ENCODE measurements at regions not wholly inside any gene's neighbourhood (a gene's known extent, or its start where the extent isn't known, plus 50 kb on each side); places are given as distances from the start of the nearest gene placed in this dataset.
"Not testable (repeated sequence)": the region's sequence is repeated elsewhere in the genome, so short reads cannot be mapped to it uniquely, and the experiment has no call there.

GRCh38 chr12:76641073-76641472, 81.5 kb upstream of the OSBPL8 start:
- no peaks in the 10 kb centered on the region for H3K9me3 Mint-ChIP-seq
- H3K4me3 Mint-ChIP-seq, result no peak overlapping the region
- peaks cover 12% of the 10 kb centered on the region for H3K4me1 Mint-ChIP-seq
- no peaks in the 10 kb centered on the region for H3K36me3 Mint-ChIP-seq (ENCODE audit: low read depth)
- ATAC-seq (no peak), DNase-seq (no peak)
- no peak overlapping the region for H3K27ac Mint-ChIP-seq
- no peaks in the 10 kb centered on the region for H3K27me3 Mint-ChIP-seq

- H3K9me3 Mint-ChIP-seq, result no peaks in the 10 kb centered on the region
These were observed 82.4 kb upstream of the OSBPL8 start for GRCh38 chr12:76641961-76642360.

GRCh38 chr12:76643438-76643837, 83.9 kb upstream of the OSBPL8 start:
- Mint-ChIP-seq H3K27me3 (peaks cover 1% of the 10 kb centered on the region), H3K4me1 (no peaks in the 10 kb centered on the region), H3K4me3 (no peak overlapping the region), H3K27ac (no peak overlapping the region), H3K9me3 (no peaks in the 10 kb centered on the region), H3K36me3 (ENCODE audit: low read depth) (no peaks in the 10 kb centered on the region)
- DNase-seq, result no peak
- ATAC-seq, result no peak

More at GRCh38 chr12:76641961-76642360, 82.4 kb upstream of the OSBPL8 start:
- no peaks in the 10 kb centered on the region for H3K36me3 Mint-ChIP-seq (ENCODE audit: low read depth)
- H3K4me1 Mint-ChIP-seq, result peaks cover 3% of the 10 kb centered on the region
- no peak overlapping the region for H3K4me3 Mint-ChIP-seq
- ATAC-seq, result no peak
- no peak for DNase-seq
- no peaks in the 10 kb centered on the region for H3K27me3 Mint-ChIP-seq
- no peak overlapping the region for H3K27ac Mint-ChIP-seq

GRCh38 chr12:76644950-76645349, 85.4 kb upstream of the OSBPL8 start:
- Mint-ChIP-seq H3K4me1 (no peaks in the 10 kb centered on the region), H3K4me3 (no peak overlapping the region), H3K27me3 (peaks cover 3% of the 10 kb centered on the region), H3K27ac (no peak overlapping the region), H3K36me3 (ENCODE audit: low read depth) (no peaks in the 10 kb centered on the region), H3K9me3 (no peaks in the 10 kb centered on the region)
- ATAC-seq (no peak), DNase-seq (no peak)

DNA sequence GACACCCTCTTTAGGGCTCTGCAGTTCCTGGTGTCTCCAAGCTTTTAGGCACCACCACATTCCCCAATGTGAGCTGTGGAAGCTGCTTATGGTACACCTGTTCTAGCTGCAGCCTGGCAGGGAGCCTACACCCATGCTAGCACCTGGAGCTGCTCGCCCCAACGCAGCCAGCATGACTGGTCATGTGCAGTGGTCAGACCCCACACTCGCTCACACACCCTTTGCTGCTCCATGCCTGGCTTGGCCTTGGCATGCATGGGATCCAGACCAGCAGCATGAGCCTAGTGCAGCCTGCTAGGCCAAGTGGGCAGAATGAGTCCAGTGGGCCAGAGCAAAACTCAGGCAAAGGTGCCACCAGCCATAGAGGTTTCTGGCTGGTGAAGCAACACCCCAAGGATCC, 86.4 kb upstream of the OSBPL8 start:
- ATAC-seq (no peak), DNase-seq (no peak)
- H3K27me3 Mint-ChIP-seq, result peaks cover 3% of the 10 kb centered on the region
- H3K36me3 Mint-ChIP-seq (ENCODE audit: low read depth), result no peaks in the 10 kb centered on the region
- no peaks in the 10 kb centered on the region for H3K9me3 Mint-ChIP-seq
- no peak overlapping the region for H3K27ac Mint-ChIP-seq
- H3K4me1 Mint-ChIP-seq, result no peaks in the 10 kb centered on the region
- no peak overlapping the region for H3K4me3 Mint-ChIP-seq

DNA sequence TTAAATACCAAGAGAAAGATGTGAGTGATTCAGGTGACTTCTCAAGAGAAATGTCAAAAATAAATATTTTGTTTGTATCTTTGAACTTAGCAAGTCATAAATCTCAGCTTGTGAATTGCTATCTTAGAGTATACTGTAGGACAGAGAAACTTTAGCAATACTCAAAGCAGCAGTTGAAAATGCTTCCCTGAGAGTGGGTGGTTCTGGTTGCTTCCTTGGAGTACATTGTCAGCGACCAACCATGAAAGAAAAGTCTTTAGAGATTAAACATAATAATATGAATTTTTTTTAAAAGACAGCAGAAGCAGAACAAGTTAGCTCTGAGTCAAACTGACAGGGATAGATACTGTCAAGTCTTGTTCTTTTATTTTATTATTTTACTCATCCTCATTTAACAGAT, 86.8 kb upstream of the OSBPL8 start:
- Mint-ChIP-seq H3K9me3 (no peaks in the 10 kb centered on the region), H3K27ac (no peak overlapping the region), H3K36me3 (ENCODE audit: low read depth) (no peaks in the 10 kb centered on the region), H3K4me3 (no peak overlapping the region), H3K4me1 (no peaks in the 10 kb centered on the region), H3K27me3 (peaks cover 3% of the 10 kb centered on the region)
- no peak for ATAC-seq
- no peak for DNase-seq

- ATAC-seq (no peak), DNase-seq (no peak)
- no peak overlapping the region for H3K27ac Mint-ChIP-seq
These were observed 89.5 kb upstream of the OSBPL8 start for GRCh38 chr12:76649099-76649498.

DNA sequence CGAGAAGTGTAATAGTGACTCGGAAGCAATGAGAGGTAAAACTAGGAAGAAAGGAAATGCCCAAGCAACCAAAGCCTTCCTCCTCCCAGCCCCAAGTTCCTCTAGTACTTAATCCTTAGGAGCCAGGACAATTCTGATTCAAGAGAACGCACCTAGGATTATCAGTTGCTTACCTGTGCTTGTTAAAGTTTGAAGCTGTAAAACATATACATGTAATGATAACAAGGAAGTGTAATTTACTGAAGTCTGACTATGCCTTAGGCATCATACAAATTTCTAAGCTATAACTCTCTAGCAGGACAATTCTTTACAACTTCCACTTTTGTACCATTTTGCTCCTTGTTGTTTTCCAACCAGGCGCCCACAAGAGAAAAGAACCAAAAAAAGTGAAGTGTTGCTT, 92.8 kb upstream of the OSBPL8 start:
- H3K27me3 Mint-ChIP-seq, result peaks cover 4% of the 10 kb centered on the region
- H3K9me3 Mint-ChIP-seq, result no peaks in the 10 kb centered on the region
- H3K4me3 Mint-ChIP-seq, result no peak overlapping the region
- DNase-seq (no peak), ATAC-seq (no peak)
- no peaks in the 10 kb centered on the region for H3K4me1 Mint-ChIP-seq
- H3K36me3 Mint-ChIP-seq (ENCODE audit: low read depth), result no peaks in the 10 kb centered on the region
- H3K27ac Mint-ChIP-seq, result no peak overlapping the region

More at GRCh38 chr12:76649099-76649498, 89.5 kb upstream of the OSBPL8 start:
- H3K36me3 Mint-ChIP-seq (ENCODE audit: low read depth), result no peaks in the 10 kb centered on the region
- H3K27me3 Mint-ChIP-seq, result peaks cover 3% of the 10 kb centered on the region
- H3K9me3 Mint-ChIP-seq, result no peaks in the 10 kb centered on the region
- H3K4me3 Mint-ChIP-seq, result no peak overlapping the region
- no peaks in the 10 kb centered on the region for H3K4me1 Mint-ChIP-seq

GRCh38 chr12:76653342-76653741, 93.8 kb upstream of the OSBPL8 start:
- no peak overlapping the region for H3K27ac Mint-ChIP-seq
- ATAC-seq (no peak), DNase-seq (no peak)
- no peaks in the 10 kb centered on the region for H3K4me1 Mint-ChIP-seq
- H3K9me3 Mint-ChIP-seq, result no peaks in the 10 kb centered on the region
- H3K27me3 Mint-ChIP-seq, result peaks cover 6% of the 10 kb centered on the region
- H3K36me3 Mint-ChIP-seq (ENCODE audit: low read depth), result no peaks in the 10 kb centered on the region
- no peak overlapping the region for H3K4me3 Mint-ChIP-seq

GRCh38 chr12:76664731-76665130, 99.2 kb upstream of the ZDHHC17 start:
- Mint-ChIP-seq H3K4me1 (peaks cover 7% of the 10 kb centered on the region), H3K4me3 (no peak overlapping the region), H3K9me3 (no peaks in the 10 kb centered on the region), H3K36me3 (ENCODE audit: low read depth) (no peaks in the 10 kb centered on the region), H3K27me3 (peaks cover 9% of the 10 kb centered on the region), H3K27ac (no peak overlapping the region)
- ATAC-seq (no peak), DNase-seq (no peak)

DNA sequence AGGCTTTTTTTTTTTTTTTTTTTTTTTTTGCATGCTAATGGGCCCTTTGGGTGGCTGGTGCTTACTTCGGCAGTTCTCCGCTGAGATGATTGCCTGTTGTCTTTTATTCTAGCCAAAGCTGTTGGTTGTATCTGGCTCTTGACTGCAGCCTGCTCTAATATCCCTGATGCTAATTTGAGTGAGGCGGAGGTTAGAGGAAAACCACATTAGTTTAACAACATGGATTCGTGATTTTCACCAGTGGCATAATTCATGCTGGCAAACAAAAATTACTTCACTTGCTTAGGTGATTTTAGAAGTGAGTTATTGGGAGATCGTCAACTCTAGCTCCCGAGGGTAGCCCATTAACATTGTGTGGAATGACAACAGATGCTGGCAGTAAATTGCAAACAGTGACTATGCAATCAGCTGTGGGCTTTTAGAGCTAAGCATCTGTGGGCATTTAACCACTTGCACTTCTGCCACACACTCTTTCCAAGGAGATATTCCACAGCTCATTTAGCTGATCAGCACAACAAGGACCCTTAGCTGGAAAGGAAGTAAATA, 97.6 kb upstream of the ZDHHC17 start:
- H3K27me3 Mint-ChIP-seq, result peaks cover 9% of the 10 kb centered on the region
- no peak overlapping the region for H3K4me3 Mint-ChIP-seq
- DNase-seq (no peak), ATAC-seq (no peak)
- H3K9me3 Mint-ChIP-seq, result no peaks in the 10 kb centered on the region
- H3K4me1 Mint-ChIP-seq, result peaks cover 7% of the 10 kb centered on the region
- no peaks in the 10 kb centered on the region for H3K36me3 Mint-ChIP-seq (ENCODE audit: low read depth)
- H3K27ac Mint-ChIP-seq, result no peak overlapping the region

GRCh38 chr12:76669981-76670380, 93.9 kb upstream of the ZDHHC17 start:
- H3K4me3 Mint-ChIP-seq, result no peak overlapping the region
- peaks cover 7% of the 10 kb centered on the region for H3K4me1 Mint-ChIP-seq
- H3K27ac Mint-ChIP-seq, result no peak overlapping the region
- no peak for DNase-seq
- ATAC-seq, result no peak
- H3K9me3 Mint-ChIP-seq, result no peaks in the 10 kb centered on the region
- no peaks in the 10 kb centered on the region for H3K36me3 Mint-ChIP-seq (ENCODE audit: low read depth)
- H3K27me3 Mint-ChIP-seq, result peaks cover 6% of the 10 kb centered on the region

- Mint-ChIP-seq H3K27ac (no peak overlapping the region), H3K36me3 (ENCODE audit: low read depth) (no peaks in the 10 kb centered on the region), H3K4me1 (peaks cover 7% of the 10 kb centered on the region), H3K27me3 (peaks cover 6% of the 10 kb centered on the region), H3K4me3 (no peak overlapping the region), H3K9me3 (no peaks in the 10 kb centered on the region)
- no peak for ATAC-seq
- no peak for DNase-seq
These were observed 93.1 kb upstream of the ZDHHC17 start for GRCh38 chr12:76670776-76671175.

GRCh38 chr12:76674669-76675315, 89.1 kb upstream of the ZDHHC17 start:
- Mint-ChIP-seq H3K9me3 (no peaks in the 10 kb centered on the region), H3K36me3 (ENCODE audit: low read depth) (no peaks in the 10 kb centered on the region), H3K27ac (no peak overlapping the region), H3K4me3 (no peak overlapping the region), H3K27me3 (no peaks in the 10 kb centered on the region), H3K4me1 (no peaks in the 10 kb centered on the region)
- DNase-seq, result no peak
- ATAC-seq, result no peak

GRCh38 chr12:76676261-76676660, 87.7 kb upstream of the ZDHHC17 start:
- not testable (repeated sequence) for ATAC-seq; H3K27me3 Mint-ChIP-seq; DNase-seq; H3K36me3 Mint-ChIP-seq (ENCODE audit: low read depth); H3K9me3 Mint-ChIP-seq; H3K27ac Mint-ChIP-seq; H3K4me1 Mint-ChIP-seq; H3K4me3 Mint-ChIP-seq

GRCh38 chr12:76678992-76679391, 84.9 kb upstream of the ZDHHC17 start:
- no peak overlapping the region for H3K4me3 Mint-ChIP-seq
- ATAC-seq, result no peak
- no peaks in the 10 kb centered on the region for H3K9me3 Mint-ChIP-seq
- no peaks in the 10 kb centered on the region for H3K36me3 Mint-ChIP-seq (ENCODE audit: low read depth)
- H3K4me1 Mint-ChIP-seq, result no peaks in the 10 kb centered on the region
- no peak overlapping the region for H3K27ac Mint-ChIP-seq
- DNase-seq, result no peak
- no peaks in the 10 kb centered on the region for H3K27me3 Mint-ChIP-seq
